ELF-1 (cell line): ENCODE measurements at regions not wholly inside any gene's neighbourhood (a gene's known extent, or its start where the extent isn't known, plus 50 kb on each side); places are given as distances from the start of the nearest gene placed in this dataset.
"Not testable (repeated sequence)": the region's sequence is repeated elsewhere in the genome, so short reads cannot be mapped to it uniquely, and the experiment has no call there.

Source experiments
- DNase-seq: peaks from one replicate; pipeline ENCODE4 v3.0.0-alpha.2; 2016; ENCODE audit warnings: low read depth, low spot score

- no peak for DNase-seq
Observed at GRCh38 chr5:2383698-2384065, 367.8 kb downstream of the IRX2 start.

GRCh38 chr5:2382776-2383697, 368.4 kb downstream of the IRX2 start:
- DNase-seq: no peak

GRCh38 chr5:2381861-2382260, 369.6 kb downstream of the IRX2 start:
- DNase-seq: no peak

- DNase-seq: no peak
Observed at GRCh38 chr5:2381070-2381469, 370.4 kb downstream of the IRX2 start.

- DNase-seq: no peak
Observed at GRCh38 chr5:2378976-2379375, 372.5 kb downstream of the IRX2 start.

- DNase-seq: no peak
Observed at GRCh38 chr5:2378108-2378507, 373.4 kb downstream of the IRX2 start.

GRCh38 chr5:2376486-2376885, 375.0 kb downstream of the IRX2 start:
- no peak for DNase-seq

GRCh38 chr5:2375757-2376250, 375.7 kb downstream of the IRX2 start:
- DNase-seq: no peak

GRCh38 chr5:2375291-2375690, 376.2 kb downstream of the IRX2 start:
- DNase-seq: no peak

- DNase-seq: no peak
Observed at GRCh38 chr5:2374703-2375102, 376.8 kb downstream of the IRX2 start.

GRCh38 chr5:2373631-2374030, 377.8 kb downstream of the IRX2 start:
- no peak for DNase-seq

GRCh38 chr5:2371419-2371710, 380.1 kb downstream of the IRX2 start:
- no peak for DNase-seq

GRCh38 chr5:2370626-2371418, 380.7 kb downstream of the IRX2 start:
- no peak for DNase-seq

GRCh38 chr5:2369178-2369577, 382.3 kb downstream of the IRX2 start:
- DNase-seq: no peak

GRCh38 chr5:2366816-2367215, 384.7 kb downstream of the IRX2 start:
- DNase-seq: no peak

- DNase-seq: no peak
Observed at GRCh38 chr5:2357309-2357708, 394.2 kb downstream of the IRX2 start.

- no peak for DNase-seq
Observed at GRCh38 chr5:2355859-2356258, 395.6 kb downstream of the IRX2 start.

GRCh38 chr5:2353871-2354440, 397.5 kb downstream of the IRX2 start:
- DNase-seq: no peak

GRCh38 chr5:2353211-2353610, 398.3 kb downstream of the IRX2 start:
- no peak for DNase-seq

GRCh38 chr5:2352101-2352861, 399.2 kb downstream of the IRX2 start:
- no peak for DNase-seq

GRCh38 chr5:2349768-2350167, 401.7 kb downstream of the IRX2 start:
- DNase-seq: not testable (repeated sequence)

GRCh38 chr5:2338686-2339085, 412.8 kb downstream of the IRX2 start:
- no peak for DNase-seq
